A172 (cell line): ENCODE measurements at regions not wholly inside any gene's neighbourhood (a gene's known extent, or its start where the extent isn't known, plus 50 kb on each side); places are given as distances from the start of the nearest gene placed in this dataset.

Experiments
- DNase-seq: peaks from one replicate; pipeline ENCODE4 v3.0.0-alpha.2; 2015; ENCODE audit warnings: low spot score

DNA sequence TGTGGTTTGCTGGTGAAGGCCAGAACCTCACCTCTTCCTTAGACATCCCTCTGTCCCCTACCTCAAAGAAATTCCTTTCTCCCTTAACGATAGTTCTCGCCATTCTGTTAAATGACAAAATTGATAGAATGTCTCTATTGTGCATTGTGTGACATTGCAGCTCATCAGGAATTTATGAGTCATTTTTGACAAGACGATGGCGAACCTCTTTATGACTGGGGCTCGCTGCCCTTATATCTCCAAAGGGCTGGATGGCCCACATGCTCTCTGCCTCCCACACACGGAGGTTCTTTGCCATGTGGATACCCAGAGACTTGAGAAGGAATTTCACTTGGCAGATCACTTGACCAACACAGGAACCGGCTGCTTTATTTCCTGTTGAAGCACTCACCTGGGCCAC is 66.8 kb upstream of the RPS6KA2 start:
- DNase-seq, result peak; percentile 25

GRCh38 chr6:166692723-166693302 is 65.8 kb upstream of the RPS6KA2 start:
- DNase-seq, result no peak

- DNase-seq, result peak; percentile 49
Observed at GRCh38 chr6:166691746-166692145, 64.7 kb upstream of the RPS6KA2 start.

- peak; percentile 93 for DNase-seq
Observed at GRCh38 chr6:166691199-166691598, 64.1 kb upstream of the RPS6KA2 start.

DNA sequence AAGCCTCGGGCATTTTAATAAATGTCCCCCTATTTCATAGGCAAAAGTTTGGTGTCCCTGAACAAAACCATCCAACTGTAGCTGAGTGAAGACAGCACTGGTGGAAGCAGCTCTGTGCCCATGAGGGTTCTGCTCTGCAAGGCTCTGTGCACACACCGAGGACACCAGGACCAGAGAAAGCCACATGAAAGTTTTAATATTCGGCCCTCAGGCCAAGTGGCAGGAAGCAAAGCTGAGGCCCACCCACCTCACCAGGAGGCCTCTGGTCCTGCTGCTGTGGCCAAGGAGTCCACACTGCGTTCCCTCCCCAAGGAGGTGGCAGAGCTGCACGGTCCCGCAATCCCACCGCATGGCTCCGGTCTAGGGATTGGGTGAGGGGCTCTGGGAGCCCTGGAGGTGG is 62.6 kb upstream of the RPS6KA2 start:
- DNase-seq, result no peak

GRCh38 chr6:166688901-166689300 is 61.9 kb upstream of the RPS6KA2 start:
- no peak for DNase-seq

- no peak for DNase-seq
Observed at GRCh38 chr6:166687879-166688205, 60.8 kb upstream of the RPS6KA2 start.

DNA sequence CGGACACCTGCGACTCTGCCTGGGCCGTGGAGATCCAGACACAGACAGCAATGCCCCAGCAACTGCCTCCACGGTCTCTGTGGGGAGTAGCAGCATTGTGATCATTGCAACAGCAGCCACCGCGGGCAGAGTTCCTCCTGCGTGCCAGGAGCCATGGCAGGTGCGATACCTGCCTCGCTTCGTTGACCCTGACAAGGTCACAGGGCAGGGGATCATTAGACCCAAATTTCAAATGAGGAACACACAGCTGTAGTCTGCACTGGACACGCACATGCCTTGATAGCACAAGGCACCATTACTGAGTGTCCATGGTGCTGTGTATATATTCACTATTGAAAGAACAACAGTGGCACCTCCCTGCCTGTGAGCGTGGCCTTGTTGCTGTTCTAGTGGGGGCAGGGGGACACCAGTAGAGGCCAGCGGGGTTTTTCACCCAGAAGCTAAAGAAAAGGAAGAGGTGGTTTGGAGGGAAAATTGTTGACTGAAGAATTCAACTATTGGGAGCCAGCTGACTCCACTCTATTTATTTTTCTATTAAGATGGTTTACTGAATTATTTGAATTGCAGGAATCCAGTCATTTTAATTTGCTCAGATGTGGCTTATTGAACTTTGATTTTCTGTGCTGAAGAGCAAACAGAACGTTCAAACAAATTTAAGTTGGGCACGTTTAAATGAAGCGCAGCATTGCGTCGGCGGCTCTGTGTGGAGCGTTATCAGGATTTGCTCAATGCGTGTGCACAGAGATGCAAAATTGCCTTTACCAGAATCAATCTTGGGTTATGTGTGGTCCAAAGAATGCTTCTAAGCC is 60.2 kb upstream of the RPS6KA2 start:
- no peak for DNase-seq

DNA sequence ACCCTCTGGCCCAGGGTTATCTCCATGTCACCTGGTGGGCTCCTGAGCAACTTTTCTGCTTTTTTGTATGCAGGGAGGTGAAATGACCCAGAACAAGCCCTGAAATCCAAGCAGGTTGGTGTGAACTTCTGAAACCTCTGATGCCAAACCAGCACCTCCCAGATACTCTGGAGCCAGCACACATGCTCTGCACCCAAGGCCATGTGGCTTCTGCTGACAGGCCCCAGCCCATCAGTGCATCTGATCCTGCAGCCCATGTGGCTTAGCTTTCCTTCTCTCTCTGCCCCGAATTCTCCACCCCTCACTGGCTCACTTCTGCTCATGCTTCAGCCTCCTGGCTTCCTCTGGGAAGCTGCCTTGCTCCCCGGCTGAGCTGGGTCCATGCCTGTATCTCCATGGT is 59.3 kb upstream of the RPS6KA2 start:
- DNase-seq, result no peak

DNA sequence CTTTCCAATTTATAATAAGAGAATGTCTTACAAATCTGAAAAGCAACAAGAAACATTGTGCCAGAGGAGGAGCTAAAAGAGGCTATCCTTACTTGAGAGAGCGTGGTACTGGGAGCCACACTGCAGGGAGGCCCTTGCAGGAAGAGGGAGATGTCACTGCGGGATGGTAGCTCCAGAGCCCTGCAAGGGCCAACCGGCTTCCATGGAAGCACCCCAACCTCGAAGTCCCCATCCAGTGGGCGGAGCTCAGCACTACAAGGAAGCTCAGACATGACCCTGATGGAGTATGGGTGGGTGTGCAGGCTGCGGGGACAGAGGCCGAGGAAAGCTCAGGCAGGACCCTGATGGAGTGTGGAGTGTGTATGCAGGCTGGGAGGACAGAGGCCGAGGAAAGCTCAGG is 57.8 kb upstream of the RPS6KA2 start:
- no peak for DNase-seq

- DNase-seq, result no peak
Observed at GRCh38 chr6:166684170-166684569, 57.1 kb upstream of the RPS6KA2 start.

DNA sequence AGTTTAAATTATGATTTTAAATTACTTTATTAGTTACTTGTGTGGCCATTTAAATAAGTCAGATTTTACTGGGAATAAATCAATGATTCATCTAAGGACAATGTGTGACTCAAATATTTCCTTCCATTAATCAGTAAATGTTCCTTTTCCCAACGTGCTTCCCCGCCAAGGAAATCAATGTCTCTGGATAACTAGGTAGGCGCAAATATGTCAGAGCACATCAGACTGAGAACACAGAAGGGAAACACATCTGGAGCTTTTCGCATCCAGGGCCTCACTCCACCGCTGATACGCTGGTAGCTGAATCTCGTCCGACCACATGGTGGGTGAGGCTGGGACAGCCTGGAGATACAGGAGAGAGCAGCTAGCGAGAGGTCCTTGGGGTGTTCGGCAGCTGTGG is 56.4 kb upstream of the RPS6KA2 start:
- DNase-seq, result peak; percentile 64

- DNase-seq, result no peak
Observed at GRCh38 chr6:166679566-166679965, 52.5 kb upstream of the RPS6KA2 start.

- peak; percentile 58 for DNase-seq
Observed at GRCh38 chr6:166678426-166678825, 51.4 kb upstream of the RPS6KA2 start.

DNA sequence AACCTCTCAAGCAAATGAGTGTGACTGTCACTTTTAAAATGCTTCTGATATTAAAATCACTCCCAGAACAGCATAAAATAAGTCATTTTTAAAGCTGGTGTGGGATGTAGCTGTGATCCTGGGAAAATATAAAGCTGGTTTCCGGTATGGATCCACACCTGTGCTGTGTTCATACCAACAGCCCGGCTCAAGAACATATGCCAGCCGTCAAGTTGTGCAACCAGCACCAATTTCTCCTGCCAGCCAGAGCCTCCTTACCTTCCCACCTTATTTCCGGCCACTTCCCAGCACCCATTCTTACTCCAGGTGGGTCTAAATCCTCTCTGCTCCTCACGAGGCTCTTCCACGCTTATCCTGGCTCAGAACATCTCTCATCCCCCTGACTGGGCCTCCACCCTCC is 50.9 kb upstream of the RPS6KA2 start:
- DNase-seq, result no peak
